ENCODE measurements at regions not wholly inside any gene's neighbourhood (a gene's known extent, or its start where the extent isn't known, plus 50 kb on each side); places are given as distances from the start of the nearest gene placed in this dataset.

DNA sequence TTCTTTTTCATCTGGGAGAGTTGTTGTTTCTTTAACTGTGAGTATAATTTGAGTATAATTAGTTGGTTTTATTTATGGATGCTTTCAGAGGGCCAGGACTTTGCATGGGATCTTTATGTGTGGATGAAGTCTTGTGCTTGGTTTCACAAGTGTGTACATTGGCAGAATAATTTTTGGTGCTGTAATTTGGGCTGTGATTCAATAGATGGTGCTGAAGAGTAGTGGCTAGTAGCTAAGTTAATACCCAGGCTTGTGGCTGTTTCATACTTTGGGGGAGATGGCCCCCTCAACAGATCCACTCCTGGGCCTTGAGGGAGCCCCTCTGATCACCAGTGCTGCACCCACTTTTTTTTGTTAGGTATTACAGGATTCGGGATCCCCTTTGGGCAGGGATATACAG, 1142.4 kb downstream of the SLITRK1 start:
- DNase-seq: no peak
- ATAC-seq: no peak
- intact Hi-C loops (cut with DNase I): no loop called here
- Histone ChIP-seq H3K27me3 (ENCODE audit: insufficient read depth in 3 of 3, low read length in 2 of 3) (no peaks in the 10 kb centered on the region), H3K27ac (no peak overlapping the region), H3K4me1 (no peaks in the 10 kb centered on the region), H3K4me3 (no peak overlapping the region), H3K9me3 (no peaks in the 10 kb centered on the region), H3K36me3 (ENCODE audit: insufficient read depth in 1 of 2, low read depth in 1 of 2) (no peaks in the 10 kb centered on the region)
- 67 to 100% (median 82%) methylated on average over 1 of the region's 1 CpG for WGBS, 3 donors
- TF ChIP-seq, protein P1, sequence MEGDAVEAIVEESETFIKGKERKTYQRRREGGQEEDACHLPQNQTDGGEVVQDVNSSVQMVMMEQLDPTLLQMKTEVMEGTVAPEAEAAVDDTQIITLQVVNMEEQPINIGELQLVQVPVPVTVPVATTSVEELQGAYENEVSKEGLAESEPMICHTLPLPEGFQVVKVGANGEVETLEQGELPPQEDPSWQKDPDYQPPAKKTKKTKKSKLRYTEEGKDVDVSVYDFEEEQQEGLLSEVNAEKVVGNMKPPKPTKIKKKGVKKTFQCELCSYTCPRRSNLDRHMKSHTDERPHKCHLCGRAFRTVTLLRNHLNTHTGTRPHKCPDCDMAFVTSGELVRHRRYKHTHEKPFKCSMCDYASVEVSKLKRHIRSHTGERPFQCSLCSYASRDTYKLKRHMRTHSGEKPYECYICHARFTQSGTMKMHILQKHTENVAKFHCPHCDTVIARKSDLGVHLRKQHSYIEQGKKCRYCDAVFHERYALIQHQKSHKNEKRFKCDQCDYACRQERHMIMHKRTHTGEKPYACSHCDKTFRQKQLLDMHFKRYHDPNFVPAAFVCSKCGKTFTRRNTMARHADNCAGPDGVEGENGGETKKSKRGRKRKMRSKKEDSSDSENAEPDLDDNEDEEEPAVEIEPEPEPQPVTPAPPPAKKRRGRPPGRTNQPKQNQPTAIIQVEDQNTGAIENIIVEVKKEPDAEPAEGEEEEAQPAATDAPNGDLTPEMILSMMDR (IDR thresholded peaks at IDR 0.05): no peak

DNA sequence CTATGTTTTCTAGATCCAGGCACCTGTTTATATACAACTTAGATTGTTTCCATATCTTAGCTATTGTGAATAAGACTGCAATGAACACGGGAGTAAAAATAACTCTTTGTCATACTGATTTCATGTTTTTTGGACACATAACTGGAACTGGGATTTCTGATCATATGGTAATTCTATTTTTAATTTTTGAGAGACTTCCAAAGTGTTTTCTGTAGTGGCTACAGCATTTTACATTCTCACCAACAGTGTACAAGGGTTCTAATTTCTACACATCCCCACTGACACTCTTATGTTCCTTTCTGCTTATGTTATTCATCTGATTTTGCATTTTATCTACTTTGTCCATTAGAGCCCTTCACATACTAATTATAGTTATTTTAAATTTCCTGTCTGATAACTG, 1152.9 kb downstream of the SLITRK1 start:
- Histone ChIP-seq H3K4me1 (no peaks in the 10 kb centered on the region), H3K9me3 (no peaks in the 10 kb centered on the region), H3K36me3 (ENCODE audit: insufficient read depth in 1 of 2, low read depth in 1 of 2) (no peaks in the 10 kb centered on the region), H3K27ac (no peak overlapping the region), H3K4me3 (no peak overlapping the region), H3K27me3 (ENCODE audit: insufficient read depth in 3 of 3, low read length in 2 of 3) (no peaks in the 10 kb centered on the region)
- 76 to 86% (median 77%) methylated on average over 1 of the region's 1 CpG for WGBS, 3 donors
- intact Hi-C loops (cut with DNase I): no loop called here
- ATAC-seq (no peak), DNase-seq (no peak)
- TF ChIP-seq, protein P1 (IDR thresholded peaks at IDR 0.05): no peak

DNA sequence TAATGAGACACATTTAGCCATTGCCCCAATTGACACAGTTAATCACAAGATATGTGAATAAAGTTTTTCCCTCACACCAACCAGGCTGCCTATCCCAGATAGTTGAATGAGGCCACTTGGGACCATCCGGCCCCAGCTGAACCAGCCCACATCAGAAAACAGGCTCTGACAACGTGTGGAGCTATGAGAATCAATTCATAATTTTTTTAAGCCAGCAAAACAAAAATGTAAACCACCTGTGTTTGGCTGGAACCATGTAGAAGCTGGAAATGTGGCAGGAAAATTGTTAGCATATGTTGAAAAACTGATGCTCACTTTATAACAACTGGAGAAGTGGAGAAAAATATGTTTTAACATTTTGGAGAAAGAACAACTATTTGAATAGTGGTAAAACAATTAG, 1161.3 kb downstream of the SLITRK1 start:
- H3K36me3 ChIP-seq (ENCODE audit: insufficient read depth in 1 of 2, low read depth in 1 of 2): no peaks in the 10 kb centered on the region
- H3K9me3 ChIP-seq: no peaks in the 10 kb centered on the region
- H3K27me3 ChIP-seq (ENCODE audit: insufficient read depth in 3 of 3, low read length in 2 of 3): no peaks in the 10 kb centered on the region
- TF ChIP-seq, protein P1 (IDR thresholded peaks at IDR 0.05): no peak
- H3K4me3 ChIP-seq: no peak overlapping the region
- H3K4me1 ChIP-seq: no peaks in the 10 kb centered on the region
- WGBS, 3 donors: 25 to 52% (median 37%) methylated on average over 2 of the region's 2 CpGs
- no peak for DNase-seq
- intact Hi-C loops (cut with DNase I): no loop called here
- no peak for ATAC-seq
- no peak overlapping the region for H3K27ac ChIP-seq

DNA sequence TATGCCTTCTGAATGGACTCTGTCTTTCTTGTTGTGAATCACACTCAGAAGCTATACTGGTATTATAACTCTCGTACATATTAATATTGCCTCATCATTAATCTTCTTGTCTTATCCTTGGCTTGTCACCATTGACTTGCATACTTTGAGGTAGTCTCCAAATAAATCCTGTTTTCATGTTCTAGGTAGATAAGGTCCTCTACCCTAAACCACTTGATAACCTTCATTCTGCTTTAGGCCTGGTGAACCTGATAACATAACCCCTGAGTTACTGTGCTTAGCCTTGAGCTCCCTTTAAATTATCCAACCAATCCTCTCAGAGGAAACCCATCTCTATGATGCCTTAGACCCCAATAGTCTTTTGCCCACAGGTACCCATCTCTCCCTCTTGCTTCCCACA, 1162.3 kb downstream of the SLITRK1 start:
- H3K27ac ChIP-seq: no peak overlapping the region
- WGBS, 3 donors: 41 to 87% (median 84%) methylated on average over 1 of the region's 1 CpG
- H3K36me3 ChIP-seq (ENCODE audit: insufficient read depth in 1 of 2, low read depth in 1 of 2): no peaks in the 10 kb centered on the region
- no peaks in the 10 kb centered on the region for H3K9me3 ChIP-seq
- DNase-seq (no peak), ATAC-seq (no peak)
- intact Hi-C loops (cut with DNase I): no loop called here
- no peak overlapping the region for H3K4me3 ChIP-seq
- no peaks in the 10 kb centered on the region for H3K4me1 ChIP-seq
- TF ChIP-seq, protein P1 (IDR thresholded peaks at IDR 0.05): no peak
- no peaks in the 10 kb centered on the region for H3K27me3 ChIP-seq (ENCODE audit: insufficient read depth in 3 of 3, low read length in 2 of 3)

DNA sequence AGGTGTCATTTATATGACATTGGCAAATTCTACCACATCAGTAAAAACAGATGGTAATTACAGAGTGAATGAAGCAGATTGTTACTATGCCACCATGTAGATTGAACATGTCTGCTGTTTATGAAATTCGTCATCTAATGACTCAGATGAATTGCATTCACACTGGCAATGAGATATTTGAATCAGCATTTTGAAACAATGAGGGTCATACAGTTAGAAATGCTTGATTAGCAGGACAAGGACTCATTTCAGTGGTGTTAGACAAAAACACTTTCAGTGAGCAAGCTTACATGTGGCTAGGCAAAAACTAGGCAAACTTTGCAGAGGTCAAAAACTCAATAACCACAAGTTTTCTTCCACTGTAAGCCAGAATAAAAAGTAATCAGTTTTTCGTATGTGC, 1165.0 kb downstream of the SLITRK1 start:
- intact Hi-C loops (cut with DNase I): no loop called here
- Histone ChIP-seq H3K27me3 (ENCODE audit: insufficient read depth in 3 of 3, low read length in 2 of 3) (no peaks in the 10 kb centered on the region), H3K9me3 (no peaks in the 10 kb centered on the region), H3K4me3 (no peak overlapping the region), H3K4me1 (no peaks in the 10 kb centered on the region), H3K27ac (no peak overlapping the region), H3K36me3 (ENCODE audit: insufficient read depth in 1 of 2, low read depth in 1 of 2) (no peaks in the 10 kb centered on the region)
- DNase-seq (no peak), ATAC-seq (no peak)
- TF ChIP-seq, protein P1 (IDR thresholded peaks at IDR 0.05): no peak
- WGBS, 3 donors: 47 to 64% (median 56%) methylated on average over 2 of the region's 2 CpGs
